Memory B cell (primary cell): ENCODE measurements at regions not wholly inside any gene's neighbourhood (a gene's known extent, or its start where the extent isn't known, plus 50 kb on each side); places are given as distances from the start of the nearest gene placed in this dataset.
"Not testable (repeated sequence)": the region's sequence is repeated elsewhere in the genome, so short reads cannot be mapped to it uniquely, and the experiment has no call there.

ENCODE experiments used
- ATAC-seq: fragments of 150-1000 bp; cut with Tn5 transposase; 2 replicates; pipeline ENCODE4 v1.10.0; 2021; ENCODE audit warnings: low read depth, mild to moderate bottlenecking, moderate library complexity
- DNase-seq, 2 donors: peaks; one replicate each; pipeline ENCODE4 v3.0.0; 2022; ENCODE audit warnings: low spot score in 2 of 2
- H3K27ac Mint-ChIP-seq: one replicate; pipeline ENCODE4 v1.8.0; 2022; ENCODE audit warnings: mild to moderate bottlenecking, moderate library complexity, mixed read lengths
- H3K27me3 Mint-ChIP-seq: one replicate; pipeline ENCODE4 v1.8.0; 2022; ENCODE audit warnings: mixed read lengths
- H3K36me3 Mint-ChIP-seq: one replicate; pipeline ENCODE4 v1.8.0; 2022; ENCODE audit warnings: mild to moderate bottlenecking, mixed read lengths
- H3K4me1 Mint-ChIP-seq: one replicate; pipeline ENCODE4 v1.8.0; 2022; ENCODE audit warnings: mixed read lengths
- H3K4me3 Mint-ChIP-seq: one replicate; pipeline ENCODE4 v1.8.0; 2022; ENCODE audit warnings: mild to moderate bottlenecking, moderate library complexity, mixed read lengths
- H3K9me3 Mint-ChIP-seq: one replicate; pipeline ENCODE4 v1.8.0; 2022; ENCODE audit warnings: mixed read lengths

- no peak for DNase-seq
- Mint-ChIP-seq H3K4me1 (no peaks in the 10 kb centered on the region), H3K27ac (no peak overlapping the region), H3K4me3 (no peak overlapping the region), H3K27me3 (peaks cover 4% of the 10 kb centered on the region), H3K36me3 (no peaks in the 10 kb centered on the region), H3K9me3 (peaks cover 3% of the 10 kb centered on the region)
- no peak for ATAC-seq
Observed at GRCh38 chr4:137979938-137980337, 262.2 kb downstream of the SLC7A11 start.

- H3K4me3 Mint-ChIP-seq: no peak overlapping the region
- DNase-seq: no peak
- no peak for ATAC-seq
- H3K27ac Mint-ChIP-seq: no peak overlapping the region
- no peaks in the 10 kb centered on the region for H3K36me3 Mint-ChIP-seq
- no peaks in the 10 kb centered on the region for H3K4me1 Mint-ChIP-seq
- peaks cover 4% of the 10 kb centered on the region for H3K27me3 Mint-ChIP-seq
- peaks cover 6% of the 10 kb centered on the region for H3K9me3 Mint-ChIP-seq
Observed at GRCh38 chr4:137968956-137969678, 273.0 kb downstream of the SLC7A11 start.

GRCh38 chr4:137967480-137968190 lies 274.5 kb downstream of the SLC7A11 start:
- Mint-ChIP-seq H3K4me1 (no peaks in the 10 kb centered on the region), H3K27ac (no peak overlapping the region), H3K4me3 (no peak overlapping the region), H3K36me3 (no peaks in the 10 kb centered on the region), H3K27me3 (peaks cover 3% of the 10 kb centered on the region), H3K9me3 (peaks cover 6% of the 10 kb centered on the region)
- ATAC-seq: no peak
- no peak for DNase-seq

GRCh38 chr4:137966504-137966903 lies 275.6 kb downstream of the SLC7A11 start:
- Mint-ChIP-seq H3K27ac (no peak overlapping the region), H3K27me3 (no peaks in the 10 kb centered on the region), H3K9me3 (peaks cover 6% of the 10 kb centered on the region), H3K36me3 (no peaks in the 10 kb centered on the region), H3K4me3 (no peak overlapping the region), H3K4me1 (no peaks in the 10 kb centered on the region)
- DNase-seq (no peak), ATAC-seq (no peak)

GRCh38 chr4:137961051-137961438 lies 281.1 kb downstream of the SLC7A11 start:
- no peak overlapping the region for H3K4me3 Mint-ChIP-seq
- H3K27ac Mint-ChIP-seq: no peak overlapping the region
- no peaks in the 10 kb centered on the region for H3K4me1 Mint-ChIP-seq
- no peaks in the 10 kb centered on the region for H3K36me3 Mint-ChIP-seq
- ATAC-seq (no peak), DNase-seq (no peak)
- H3K9me3 Mint-ChIP-seq: peaks cover 2% of the 10 kb centered on the region
- peaks cover 2% of the 10 kb centered on the region for H3K27me3 Mint-ChIP-seq

GRCh38 chr4:137960371-137961050 lies 281.6 kb downstream of the SLC7A11 start:
- Mint-ChIP-seq H3K4me3 (no peak overlapping the region), H3K4me1 (no peaks in the 10 kb centered on the region), H3K36me3 (no peaks in the 10 kb centered on the region), H3K27me3 (peaks cover 2% of the 10 kb centered on the region), H3K9me3 (no peaks in the 10 kb centered on the region), H3K27ac (no peak overlapping the region)
- ATAC-seq (no peak), DNase-seq (no peak)

GRCh38 chr4:137957806-137958205 lies 284.3 kb downstream of the SLC7A11 start:
- H3K4me1 Mint-ChIP-seq: no peaks in the 10 kb centered on the region
- H3K27me3 Mint-ChIP-seq: peaks cover 2% of the 10 kb centered on the region
- H3K9me3 Mint-ChIP-seq: no peaks in the 10 kb centered on the region

GRCh38 chr4:137956256-137956655 lies 285.9 kb downstream of the SLC7A11 start:
- DNase-seq (no peak), ATAC-seq (no peak)
- H3K27ac Mint-ChIP-seq: no peak overlapping the region
- peaks cover 2% of the 10 kb centered on the region for H3K27me3 Mint-ChIP-seq
- H3K4me1 Mint-ChIP-seq: no peaks in the 10 kb centered on the region
- no peaks in the 10 kb centered on the region for H3K9me3 Mint-ChIP-seq
- H3K36me3 Mint-ChIP-seq: no peaks in the 10 kb centered on the region
- no peak overlapping the region for H3K4me3 Mint-ChIP-seq

More at GRCh38 chr4:137957806-137958205, 284.3 kb downstream of the SLC7A11 start:
- no peak overlapping the region for H3K4me3 Mint-ChIP-seq
- ATAC-seq (no peak), DNase-seq (no peak)
- H3K36me3 Mint-ChIP-seq: no peaks in the 10 kb centered on the region
- no peak overlapping the region for H3K27ac Mint-ChIP-seq

- Mint-ChIP-seq H3K4me3 (no peak overlapping the region), H3K27me3 (peaks cover 2% of the 10 kb centered on the region), H3K9me3 (no peaks in the 10 kb centered on the region), H3K27ac (no peak overlapping the region), H3K36me3 (no peaks in the 10 kb centered on the region), H3K4me1 (no peaks in the 10 kb centered on the region)
- no peak for ATAC-seq
- no peak for DNase-seq
Observed at GRCh38 chr4:137955595-137955994, 286.6 kb downstream of the SLC7A11 start.

- Mint-ChIP-seq H3K4me3 (no peak overlapping the region), H3K9me3 (no peaks in the 10 kb centered on the region), H3K4me1 (no peaks in the 10 kb centered on the region), H3K36me3 (no peaks in the 10 kb centered on the region), H3K27me3 (no peaks in the 10 kb centered on the region), H3K27ac (no peak overlapping the region)
- DNase-seq (no peak), ATAC-seq (no peak)
Observed at GRCh38 chr4:137952116-137952515, 290.0 kb downstream of the SLC7A11 start.

- H3K9me3 Mint-ChIP-seq: no peaks in the 10 kb centered on the region
- no peaks in the 10 kb centered on the region for H3K36me3 Mint-ChIP-seq
- no peaks in the 10 kb centered on the region for H3K27me3 Mint-ChIP-seq
- no peak overlapping the region for H3K4me3 Mint-ChIP-seq
- DNase-seq: no peak
- ATAC-seq: no peak
- no peak overlapping the region for H3K27ac Mint-ChIP-seq
- no peaks in the 10 kb centered on the region for H3K4me1 Mint-ChIP-seq
Observed at GRCh38 chr4:137950286-137950685, 291.9 kb downstream of the SLC7A11 start.

- no peak for ATAC-seq
- DNase-seq: no peak
- H3K4me3 Mint-ChIP-seq: no peak overlapping the region
- H3K9me3 Mint-ChIP-seq: no peaks in the 10 kb centered on the region
- no peaks in the 10 kb centered on the region for H3K27me3 Mint-ChIP-seq
- H3K36me3 Mint-ChIP-seq: no peaks in the 10 kb centered on the region
- no peaks in the 10 kb centered on the region for H3K4me1 Mint-ChIP-seq
- H3K27ac Mint-ChIP-seq: no peak overlapping the region
Observed at GRCh38 chr4:137949746-137950145, 292.4 kb downstream of the SLC7A11 start.

GRCh38 chr4:137946453-137947174 lies 295.5 kb downstream of the SLC7A11 start:
- Mint-ChIP-seq H3K36me3 (no peaks in the 10 kb centered on the region), H3K9me3 (no peaks in the 10 kb centered on the region), H3K27ac (no peak overlapping the region), H3K27me3 (no peaks in the 10 kb centered on the region), H3K4me1 (no peaks in the 10 kb centered on the region), H3K4me3 (no peak overlapping the region)
- no peak for DNase-seq
- ATAC-seq: no peak

- H3K4me1 Mint-ChIP-seq, H3K36me3 Mint-ChIP-seq, DNase-seq, H3K9me3 Mint-ChIP-seq, H3K4me3 Mint-ChIP-seq, H3K27me3 Mint-ChIP-seq, ATAC-seq, H3K27ac Mint-ChIP-seq: not testable (repeated sequence)
Observed at GRCh38 chr4:137942815-137943214, 299.3 kb downstream of the SLC7A11 start.
